Cardiac muscle cell (in vitro differentiated cells and primary cell): ENCODE measurements at regions not wholly inside any gene's neighbourhood (a gene's known extent, or its start where the extent isn't known, plus 50 kb on each side); places are given as distances from the start of the nearest gene placed in this dataset.
A peak's percentile ranks its signal among the peaks of the same experiment; 100 is the strongest.

ENCODE experiments used
- DNase-seq, 2 donors: peaks; one replicate each; pipeline versions ENCODE4 v3.0.0 to v3.0.0-alpha.2; 2010 to 2017; ENCODE audit warnings: low read depth in 1 of 2, low spot score in 1 of 2
- H3K27ac ChIP-seq: fragments of 200-600 bp; sonication (generic); 2 replicates; pipeline ENCODE4 v1.5.1; 2016
- H3K27me3 ChIP-seq: fragments of 200-600 bp; sonication (generic); 2 replicates; pipeline ENCODE4 v1.6.0; 2016; ENCODE audit warnings: control low read depth
- H3K36me3 ChIP-seq: fragments of 200-600 bp; sonication (generic); 2 replicates; pipeline ENCODE4 v1.5.1; 2016; ENCODE audit warnings: control low read depth
- H3K4me1 ChIP-seq: fragments of 200-600 bp; sonication (generic); 2 replicates; pipeline ENCODE4 v1.8.1; 2017; ENCODE audit warnings: low read depth, mild to moderate bottlenecking, mixed run types
- H3K4me3 ChIP-seq: fragments of 200-600 bp; sonication (generic); 2 replicates; pipeline ENCODE4 v1.5.1; 2016; ENCODE audit warnings: mild to moderate bottlenecking
- H3K9me3 ChIP-seq: fragments of 200-600 bp; sonication (generic); 2 replicates; pipeline ENCODE4 v1.5.1; 2017; ENCODE audit warnings: low read depth, mild to moderate bottlenecking, control low read depth
- TF ChIP-seq, protein P1 (sequence below): IDR thresholded peaks from 2 replicates; pipeline ENCODE4 v1.5.1; 2012; ENCODE audit warnings: low read depth, mild to moderate bottlenecking, low read length

DNA sequence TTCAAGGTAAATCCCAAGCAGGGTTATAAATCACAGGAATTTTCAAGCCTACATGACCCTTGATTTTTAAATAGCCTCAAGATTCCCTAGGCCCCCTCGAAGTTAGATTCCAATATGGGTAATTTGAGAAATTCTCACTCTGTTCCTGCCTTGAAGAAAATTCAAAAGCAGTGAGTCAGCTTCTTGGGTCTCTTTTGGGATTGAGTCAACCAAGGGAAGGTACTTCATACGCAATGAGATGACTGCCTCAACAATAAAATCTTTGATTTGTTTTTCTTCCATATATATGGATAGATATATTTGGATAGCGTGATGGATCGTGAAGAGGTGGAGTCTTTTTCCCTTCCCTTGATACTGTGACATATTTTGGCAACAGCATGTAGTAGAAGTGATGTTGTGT, 180.4 kb upstream of the ATP2B1 start:
- no peak for DNase-seq
- H3K27me3 ChIP-seq = no peaks in the 10 kb centered on the region
- TF ChIP-seq, protein P1, sequence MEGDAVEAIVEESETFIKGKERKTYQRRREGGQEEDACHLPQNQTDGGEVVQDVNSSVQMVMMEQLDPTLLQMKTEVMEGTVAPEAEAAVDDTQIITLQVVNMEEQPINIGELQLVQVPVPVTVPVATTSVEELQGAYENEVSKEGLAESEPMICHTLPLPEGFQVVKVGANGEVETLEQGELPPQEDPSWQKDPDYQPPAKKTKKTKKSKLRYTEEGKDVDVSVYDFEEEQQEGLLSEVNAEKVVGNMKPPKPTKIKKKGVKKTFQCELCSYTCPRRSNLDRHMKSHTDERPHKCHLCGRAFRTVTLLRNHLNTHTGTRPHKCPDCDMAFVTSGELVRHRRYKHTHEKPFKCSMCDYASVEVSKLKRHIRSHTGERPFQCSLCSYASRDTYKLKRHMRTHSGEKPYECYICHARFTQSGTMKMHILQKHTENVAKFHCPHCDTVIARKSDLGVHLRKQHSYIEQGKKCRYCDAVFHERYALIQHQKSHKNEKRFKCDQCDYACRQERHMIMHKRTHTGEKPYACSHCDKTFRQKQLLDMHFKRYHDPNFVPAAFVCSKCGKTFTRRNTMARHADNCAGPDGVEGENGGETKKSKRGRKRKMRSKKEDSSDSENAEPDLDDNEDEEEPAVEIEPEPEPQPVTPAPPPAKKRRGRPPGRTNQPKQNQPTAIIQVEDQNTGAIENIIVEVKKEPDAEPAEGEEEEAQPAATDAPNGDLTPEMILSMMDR = no peak
- no peaks in the 10 kb centered on the region for H3K9me3 ChIP-seq
- H3K4me1 ChIP-seq = no peaks in the 10 kb centered on the region
- H3K4me3 ChIP-seq = no peak overlapping the region
- no peaks in the 10 kb centered on the region for H3K36me3 ChIP-seq
- H3K27ac ChIP-seq = no peak overlapping the region

DNA sequence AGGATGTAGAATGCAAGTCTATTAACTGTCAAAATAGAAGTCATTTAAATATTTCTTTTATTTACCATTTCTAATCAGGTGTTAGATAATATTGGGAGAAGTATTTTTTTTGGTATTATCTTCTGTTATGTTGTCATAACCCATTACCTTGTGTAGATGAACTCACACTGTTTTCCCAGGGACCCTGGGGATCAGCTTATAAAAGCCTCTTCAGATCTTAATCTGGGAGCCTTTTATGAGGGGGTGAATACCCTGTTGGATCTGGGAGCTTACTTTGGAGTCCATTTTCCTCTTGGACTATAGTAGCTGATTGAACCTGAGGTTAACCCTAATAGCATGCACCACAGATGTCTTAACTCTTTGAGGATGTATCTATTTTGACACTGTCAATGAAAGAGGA, 176.3 kb upstream of the ATP2B1 start:
- Histone ChIP-seq H3K9me3 (no peaks in the 10 kb centered on the region), H3K27me3 (no peaks in the 10 kb centered on the region), H3K4me1 (no peaks in the 10 kb centered on the region), H3K36me3 (no peaks in the 10 kb centered on the region), H3K4me3 (no peak overlapping the region), H3K27ac (no peak overlapping the region)
- no peak for DNase-seq
- TF ChIP-seq, protein P1 = no peak

DNA sequence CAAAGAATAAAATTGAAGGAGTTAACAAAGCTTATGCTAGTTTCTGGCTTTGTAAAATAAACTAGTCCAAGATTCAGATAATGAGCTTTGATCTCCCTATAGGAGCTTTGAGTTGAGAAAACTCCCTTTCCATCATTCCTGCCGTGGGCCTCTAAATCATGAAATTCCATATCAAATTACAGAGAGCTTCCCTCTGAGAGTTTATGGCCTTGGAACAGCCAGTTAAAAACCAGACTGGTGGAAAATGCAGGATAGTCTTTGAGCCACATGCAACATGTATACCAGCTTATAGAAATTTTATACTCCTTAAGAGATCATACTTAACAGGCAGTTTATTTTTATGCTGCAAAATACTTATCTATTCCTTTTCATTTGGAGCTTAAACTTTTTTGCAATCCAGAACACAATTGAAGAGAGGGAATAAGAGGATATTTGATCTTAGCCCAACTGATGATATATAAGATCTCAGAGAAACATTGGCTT, 175.8 kb upstream of the ATP2B1 start:
- no peak overlapping the region for H3K4me3 ChIP-seq
- H3K27ac ChIP-seq = no peak overlapping the region
- no peaks in the 10 kb centered on the region for H3K27me3 ChIP-seq

DNA sequence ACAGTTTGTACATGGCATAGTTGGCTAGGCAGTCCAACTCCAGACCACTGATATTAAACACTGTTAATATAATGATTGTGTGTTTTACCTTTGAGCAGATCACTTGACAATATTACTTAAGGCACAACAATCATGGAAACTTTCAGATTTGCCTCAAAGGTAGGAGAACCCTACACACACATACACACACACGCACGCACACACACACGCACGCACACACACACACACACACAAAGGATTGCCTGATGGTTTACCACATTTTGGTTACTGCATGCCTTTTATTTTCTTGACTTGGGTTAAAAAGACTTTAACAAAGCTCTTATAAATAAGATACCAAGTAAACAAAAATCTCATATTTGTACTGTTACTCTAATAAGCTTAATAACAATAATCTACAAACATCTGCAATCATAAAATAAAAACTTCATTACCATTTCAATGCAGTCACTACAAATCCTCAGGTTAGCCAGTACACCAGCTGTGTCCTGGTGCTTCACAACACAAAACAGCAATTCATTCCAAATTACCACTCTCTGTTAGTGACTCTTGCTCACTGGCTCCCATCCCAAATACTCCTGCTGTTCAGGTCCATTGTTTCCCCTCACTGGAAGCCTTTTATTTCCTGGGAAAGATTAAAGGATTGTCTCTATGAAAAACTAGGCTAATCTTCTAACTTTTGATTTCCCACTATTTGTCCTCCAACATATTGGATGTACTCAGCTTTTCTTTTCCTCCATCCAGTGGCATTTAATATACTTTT, 175.2 kb upstream of the ATP2B1 start:
- Histone ChIP-seq H3K27me3 (no peaks in the 10 kb centered on the region), H3K4me3 (no peak overlapping the region), H3K4me1 (no peaks in the 10 kb centered on the region), H3K36me3 (no peaks in the 10 kb centered on the region), H3K27ac (no peak overlapping the region), H3K9me3 (no peaks in the 10 kb centered on the region)
- DNase-seq = peak in 1 of 2 donors; percentile 37
- TF ChIP-seq, protein P1 = no peak

More for the DNA sequence above, 175.8 kb upstream of the ATP2B1 start:
- Histone ChIP-seq H3K9me3 (no peaks in the 10 kb centered on the region), H3K4me1 (no peaks in the 10 kb centered on the region), H3K36me3 (no peaks in the 10 kb centered on the region)
- TF ChIP-seq, protein P1 = no peak
- DNase-seq = no peak

DNA sequence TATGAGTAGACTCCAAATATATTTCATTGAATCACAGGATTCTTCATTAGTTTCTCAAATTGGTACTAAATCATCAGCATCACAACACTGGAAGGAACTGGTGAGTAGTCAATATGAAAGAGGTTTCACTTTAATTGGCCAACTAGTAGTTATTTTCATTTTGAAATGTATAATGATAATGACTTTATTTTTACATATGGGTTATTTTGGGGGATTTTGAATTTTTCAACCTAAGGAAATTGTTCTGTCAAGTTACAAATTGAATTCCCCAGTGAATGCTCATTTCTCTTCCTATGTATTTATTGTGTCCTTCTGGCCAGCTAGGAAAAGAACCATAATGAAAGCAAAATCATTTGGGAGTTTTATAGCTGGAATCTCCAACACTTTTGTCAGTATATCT, 174.2 kb upstream of the ATP2B1 start:
- TF ChIP-seq, protein P1 = no peak
- H3K9me3 ChIP-seq = no peaks in the 10 kb centered on the region
- H3K27me3 ChIP-seq = no peaks in the 10 kb centered on the region
- H3K27ac ChIP-seq = no peak overlapping the region
- H3K4me3 ChIP-seq = no peak overlapping the region
- no peak for DNase-seq
- no peaks in the 10 kb centered on the region for H3K36me3 ChIP-seq
- H3K4me1 ChIP-seq = no peaks in the 10 kb centered on the region
